ENCODE measurements at regions not wholly inside any gene's neighbourhood (a gene's known extent, or its start where the extent isn't known, plus 50 kb on each side); places are given as distances from the start of the nearest gene placed in this dataset.

GRCh38 chrX:9318766-9319165 lies 146.1 kb upstream of the TBL1X start:
- Histone ChIP-seq H3K79me2 (replicated peaks; ENCODE audit: insufficient read depth, low read length) (no peaks in the 10 kb centered on the region), H3K9me3 (ENCODE audit: low read length) (no peaks in the 10 kb centered on the region), H3K9ac (ENCODE audit: low read length) (no peak overlapping the region), H3F3A (ENCODE audit: insufficient read depth, low read length, poor library complexity, severe bottlenecking) (no peaks in the 10 kb centered on the region), H3K27me3 (ENCODE audit: insufficient read depth, low read depth, low read length) (no peaks in the 10 kb centered on the region), H3K9me2 (ENCODE audit: insufficient read depth, low read length) (no peaks in the 10 kb centered on the region), H3K4me2 (ENCODE audit: low read length) (no peak overlapping the region), H3K36me3 (ENCODE audit: insufficient read depth, low read length) (no peaks in the 10 kb centered on the region), H2AFZ (ENCODE audit: low read depth, low read length) (no peak overlapping the region), H4K20me1 (ENCODE audit: insufficient read depth) (no peaks in the 10 kb centered on the region), H3K4me3 (ENCODE audit: low read length) (no peak overlapping the region), H3K27ac (ENCODE audit: low read length) (no peak overlapping the region)
- TF ChIP-seq TAF1 (IDR thresholded peaks at IDR 0.05; ENCODE audit: low read depth) (no peak), REST (IDR thresholded peaks at IDR 0.05; ENCODE audit: borderline replicate concordance) (no peak), MXI1 (conservative IDR thresholded peaks at IDR 0.05; ENCODE audit: poor library complexity, severe bottlenecking) (no peak), SMC3 (conservative IDR thresholded peaks at IDR 0.05; ENCODE audit: poor library complexity) (no peak), POLR2AphosphoS5 (IDR thresholded peaks at IDR 0.05) (no peak)

GRCh38 chrX:9320940-9321339 lies 143.9 kb upstream of the TBL1X start:
- no peak overlapping the region for H3K27ac ChIP-seq (ENCODE audit: low read length)
- TF ChIP-seq REST (IDR thresholded peaks at IDR 0.05; ENCODE audit: borderline replicate concordance) (no peak), TAF1 (IDR thresholded peaks at IDR 0.05; ENCODE audit: low read depth) (no peak), EP300 (conservative IDR thresholded peaks at IDR 0.05; ENCODE audit: poor library complexity, severe bottlenecking) (no peak), SMC3 (conservative IDR thresholded peaks at IDR 0.05; ENCODE audit: poor library complexity) (no peak), MXI1 (conservative IDR thresholded peaks at IDR 0.05; ENCODE audit: poor library complexity, severe bottlenecking) (no peak), CTCF (IDR thresholded peaks at IDR 0.05; ENCODE audit: poor library complexity, severe bottlenecking) (no peak), RAD21 (conservative IDR thresholded peaks at IDR 0.05) (no peak), EZH2 (IDR thresholded peaks at IDR 0.05; ENCODE audit: borderline replicate concordance, insufficient read depth, low read length, poor library complexity, severe bottlenecking) (no peak), POLR2AphosphoS5 (IDR thresholded peaks at IDR 0.05) (no peak)
- H4K20me1 ChIP-seq (ENCODE audit: insufficient read depth), result no peaks in the 10 kb centered on the region
- no peaks in the 10 kb centered on the region for H3K9me2 ChIP-seq (ENCODE audit: insufficient read depth, low read length)
- no peak overlapping the region for H3K9ac ChIP-seq (ENCODE audit: low read length)
- no peaks in the 10 kb centered on the region for H3F3A ChIP-seq (ENCODE audit: insufficient read depth, low read length, poor library complexity, severe bottlenecking)
- H3K79me2 ChIP-seq (replicated peaks; ENCODE audit: insufficient read depth, low read length), result no peaks in the 10 kb centered on the region
- H3K27me3 ChIP-seq (ENCODE audit: insufficient read depth, low read depth, low read length), result no peaks in the 10 kb centered on the region
- no peaks in the 10 kb centered on the region for H3K36me3 ChIP-seq (ENCODE audit: insufficient read depth, low read length)
- H3K4me2 ChIP-seq (ENCODE audit: low read length), result no peak overlapping the region
- H3K4me3 ChIP-seq (ENCODE audit: low read length), result no peak overlapping the region
- no peaks in the 10 kb centered on the region for H3K9me3 ChIP-seq (ENCODE audit: low read length)
- H2AFZ ChIP-seq (ENCODE audit: low read depth, low read length), result no peak overlapping the region
